HepG2 (cell line): ENCODE measurements at regions not wholly inside any gene's neighbourhood (a gene's known extent, or its start where the extent isn't known, plus 50 kb on each side); places are given as distances from the start of the nearest gene placed in this dataset.

Experiments used
- ATAC-seq: fragments of 200-7000 bp; cut with Tn5 transposase; 3 replicates; pipeline ENCODE4 v1.9.1; 2020; ENCODE audit warnings: mild to moderate bottlenecking, moderate library complexity
- BruUV-seq: library from RNA; stranded (reverse); fragments of 400-500 nt; replicated peaks from 2 replicates; lab custom pipeline; 2021; lab: Mats Ljungman, UMichigan
- CTCF ChIA-PET: fragments of 300-600 bp; formaldehyde crosslinking; extraction: SDS; loops from one replicate; lab custom pipeline; 2021; ENCODE audit warnings: low total read pairs, inconsistent platforms, low intra/inter-chr PET ratio; lab: Yijun Ruan, JAX
- POLR2A ChIA-PET: fragments of 350-600 bp; sonication (Branson Sonifier 250); formaldehyde crosslinking; loops from one replicate; lab custom pipeline; 2020; ENCODE audit warnings: antibody characterized with exemption, inconsistent platforms; lab: Yijun Ruan, JAX
- DNase-seq: peaks from one replicate; pipeline ENCODE4 v3.0.0-alpha.2; 2015; ENCODE audit warnings: low spot score
- FAIRE-seq: peaks from 3 replicates; lab custom pipeline; 2011; peaks lifted over from hg19 to GRCh38; lab: Jason Lieb, UNC
- H2AFZ ChIP-seq: one replicate; pipeline ENCODE4 v1.6.1; 2011; ENCODE audit warnings: low read length, inconsistent platforms
- H3K27ac ChIP-seq: fragments of 300-600 bp; 3 replicates; pipeline ENCODE4 v1.8.0; 2011; ENCODE audit warnings: mixed run types, mild to moderate bottlenecking, mixed read lengths, low read length, inconsistent platforms; ENCODE audit not compliant: insufficient read depth; ENCODE audit errors: extremely low read length
- H3K27me3 ChIP-seq, 2 experiments: fragments of 200-600 bp in 1 of 2; 2 replicates in 1 of 2; 3 replicates in 1 of 2; pipeline versions ENCODE4 v1.6.0 to v1.8.0; 2011; ENCODE audit warnings: low read length in 2 of 2, mild to moderate bottlenecking in 2 of 2, moderate library complexity in 2 of 2, inconsistent platforms in 1 of 2; ENCODE audit not compliant: insufficient read depth in 2 of 2, control insufficient read depth in 1 of 2
- H3K36me3 ChIP-seq, 2 experiments: fragments of 200-600 bp in 1 of 2; replicated peaks in 1 of 2; 2 replicates in 1 of 2; 3 replicates in 1 of 2; pipeline versions ENCODE4 v1.5.1 to v1.8.0; 2011; ENCODE audit warnings: low read length in 2 of 2, inconsistent platforms in 1 of 2; ENCODE audit not compliant: insufficient read depth in 2 of 2, control insufficient read depth in 1 of 2
- H3K4me1 ChIP-seq: 2 replicates; pipeline ENCODE4 v1.5.1; 2012; ENCODE audit warnings: low read length, inconsistent platforms; ENCODE audit not compliant: insufficient read depth
- H3K4me2 ChIP-seq: 2 replicates; pipeline ENCODE4 v1.6.0; 2011; ENCODE audit warnings: low read depth, low read length, inconsistent platforms
- H3K4me3 ChIP-seq, 3 experiments: fragments of 200-600 bp in 1 of 3; sonication (generic), shearing (Covaris generic) in 1 of 3; replicated peaks in 1 of 3; 2 replicates each; pipeline ENCODE4 v1.5.1; 2011 to 2016; ENCODE audit warnings: low read length in 3 of 3, inconsistent platforms in 2 of 3, low read depth in 2 of 3, mild to moderate bottlenecking in 2 of 3, control low read depth in 1 of 3, mixed read lengths in 1 of 3; ENCODE audit not compliant: insufficient read depth in 1 of 3
- H3K79me2 ChIP-seq: one replicate; pipeline ENCODE4 v1.6.1; 2011; ENCODE audit warnings: low read length, inconsistent platforms; ENCODE audit not compliant: insufficient read depth
- H3K9ac ChIP-seq: 2 replicates; pipeline ENCODE4 v1.6.0; 2011; ENCODE audit warnings: mild to moderate bottlenecking, low read depth, low read length, inconsistent platforms; ENCODE audit not compliant: insufficient read depth
- H3K9me3 ChIP-seq: 2 replicates; pipeline ENCODE4 v1.5.1; 2012; ENCODE audit warnings: mild to moderate bottlenecking, low read length
- H4K20me1 ChIP-seq: 2 replicates; pipeline ENCODE4 v1.6.0; 2011; ENCODE audit warnings: inconsistent platforms, mild to moderate bottlenecking, low read length, moderate library complexity; ENCODE audit not compliant: insufficient read depth
- LBX2 ChIP-seq: sonication (generic); formaldehyde crosslinking; IDR thresholded peaks from 2 replicates; pipeline ENCODE4 v1.5.0; 2020; ENCODE audit warnings: missing genetic modification reagents, mild to moderate bottlenecking, borderline replicate concordance
- ZBTB40 ChIP-seq, 2 experiments: fragments of 450-650 bp in 1 of 2; sonication (generic) in 1 of 2; formaldehyde crosslinking in 1 of 2; IDR thresholded peaks; 2 replicates each; pipeline versions ENCODE4 v1.6.1 to v1.8.0; 2016 to 2022; ENCODE audit warnings: antibody characterized with exemption in 1 of 2, mild to moderate bottlenecking in 1 of 2, missing genetic modification reagents in 1 of 2
- WGBS: methylation state at CpG from one replicate; pipeline ENCODE4 v1.1.6; 2017; ENCODE audit warnings: low lambda C conversion rate; 5-methylcytosine and 5-hydroxymethylcytosine counted together
- in situ Hi-C: cut with HindIII; loops from 2 replicates; pipeline ENCODE4 v1.10.0; 2017; ENCODE audit warnings: low pct_unique_long_range_greater_than_20kb; ENCODE audit not compliant: extremely low pct_ligation_motif_present
- intact Hi-C: fragments of 100-400 bp; cut with micrococcal nuclease; formaldehyde crosslinking; loops from one replicate; pipeline ENCODE4 v1.10.0; 2022; ENCODE audit not compliant: unreplicated experiment

- H4K20me1 ChIP-seq, result no peaks in the 10 kb centered on the region
- intact Hi-C loops (no loop called here), in situ Hi-C loops (no loop called here)
- H3K27ac ChIP-seq, result no peak overlapping the region
- no peak overlapping the region for H3K9ac ChIP-seq
- DNase-seq, result no peak
- no peak for ATAC-seq
- no peaks in the 10 kb centered on the region for H3K9me3 ChIP-seq
- no peak for TF ChIP-seq LBX2
- peak; percentile 72 for TF ChIP-seq ZBTB40 (IDR thresholded peaks at IDR 0.05)
- TF ChIP-seq ZBTB40 (CRISPR knock-in tag; IDR thresholded peaks at IDR 0.05), result no peak
- ChIA-PET POLR2A (no interaction called here), CTCF (no interaction called here)
- BruUV-seq, result no TSS peak
- WGBS, result 34% methylated on average over 3 of the region's 3 CpGs
- FAIRE-seq, result no peak
- no peaks in the 10 kb centered on the region for H3K79me2 ChIP-seq
- H3K4me3 ChIP-seq, result no peak overlapping the region
- no peaks in the 10 kb centered on the region for H3K27me3 ChIP-seq
- H3K36me3 ChIP-seq, result no peaks in the 10 kb centered on the region
- H3K4me2 ChIP-seq, result no peak overlapping the region
- H2AFZ ChIP-seq, result no peak overlapping the region
- H3K4me1 ChIP-seq, result no peaks in the 10 kb centered on the region
Measured at GRCh38 chr2:59532808-59533207, 1020.6 kb downstream of the BCL11A start.
